ENCODE measurements at regions not wholly inside any gene's neighbourhood (a gene's known extent, or its start where the extent isn't known, plus 50 kb on each side); places are given as distances from the start of the nearest gene placed in this dataset.

DNA sequence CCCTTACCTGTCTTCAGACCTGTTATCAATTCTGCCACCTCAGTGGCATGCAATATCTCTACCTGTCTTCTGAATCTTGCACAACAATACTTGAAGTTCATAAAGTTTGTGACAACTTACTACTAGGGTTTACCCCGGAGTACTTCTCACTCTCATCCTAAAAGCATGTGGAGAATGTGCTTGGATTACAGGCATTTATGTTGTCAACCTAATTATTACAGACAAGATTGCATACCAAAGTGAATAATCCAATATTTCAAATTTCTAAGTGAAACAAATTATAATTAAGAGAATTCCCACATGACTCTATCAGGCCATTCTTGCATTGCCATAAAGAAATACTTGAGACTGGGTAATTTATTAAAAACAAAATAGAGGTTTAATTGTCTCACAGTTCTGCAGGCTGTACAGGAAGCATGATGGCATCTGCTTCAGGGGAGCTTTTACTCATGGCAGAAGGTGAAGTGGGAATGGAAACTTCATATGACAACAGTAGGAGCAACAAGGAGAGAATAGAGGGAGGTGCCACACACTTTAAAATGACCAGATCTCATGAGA lies 661.0 kb upstream of the SPRY2 start:
- TF ChIP-seq, protein P1, sequence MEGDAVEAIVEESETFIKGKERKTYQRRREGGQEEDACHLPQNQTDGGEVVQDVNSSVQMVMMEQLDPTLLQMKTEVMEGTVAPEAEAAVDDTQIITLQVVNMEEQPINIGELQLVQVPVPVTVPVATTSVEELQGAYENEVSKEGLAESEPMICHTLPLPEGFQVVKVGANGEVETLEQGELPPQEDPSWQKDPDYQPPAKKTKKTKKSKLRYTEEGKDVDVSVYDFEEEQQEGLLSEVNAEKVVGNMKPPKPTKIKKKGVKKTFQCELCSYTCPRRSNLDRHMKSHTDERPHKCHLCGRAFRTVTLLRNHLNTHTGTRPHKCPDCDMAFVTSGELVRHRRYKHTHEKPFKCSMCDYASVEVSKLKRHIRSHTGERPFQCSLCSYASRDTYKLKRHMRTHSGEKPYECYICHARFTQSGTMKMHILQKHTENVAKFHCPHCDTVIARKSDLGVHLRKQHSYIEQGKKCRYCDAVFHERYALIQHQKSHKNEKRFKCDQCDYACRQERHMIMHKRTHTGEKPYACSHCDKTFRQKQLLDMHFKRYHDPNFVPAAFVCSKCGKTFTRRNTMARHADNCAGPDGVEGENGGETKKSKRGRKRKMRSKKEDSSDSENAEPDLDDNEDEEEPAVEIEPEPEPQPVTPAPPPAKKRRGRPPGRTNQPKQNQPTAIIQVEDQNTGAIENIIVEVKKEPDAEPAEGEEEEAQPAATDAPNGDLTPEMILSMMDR (IDR thresholded peaks at IDR 0.05) = no peak
- TF ChIP-seq POLR2AphosphoS5 (IDR thresholded peaks at IDR 0.05) (no peak), EP300 (IDR thresholded peaks at IDR 0.05) (no peak), POLR2A (IDR thresholded peaks at IDR 0.05) (no peak)

Measured in upper lobe of left lung (tissue), 4 donors.